Ovary (tissue), 3 donors: ENCODE measurements at regions not wholly inside any gene's neighbourhood (a gene's known extent, or its start where the extent isn't known, plus 50 kb on each side); places are given as distances from the start of the nearest gene placed in this dataset.

Experiments used
- POLR2A ChIP-seq: fragments of 450-650 bp; IDR thresholded peaks from one replicate; pipeline ENCODE4 v1.6.1; 2017; ENCODE audit warnings: antibody characterized with exemption, mild to moderate bottlenecking, moderate library complexity
- TF ChIP-seq, protein P1 (sequence below), 3 donors: fragments of 450-650 bp in 2 of 3; fragments of 200-600 bp in 1 of 3; IDR thresholded peaks; one replicate each; pipeline versions ENCODE4 v1.5.1 to v1.8.0; 2016 to 2022; ENCODE audit warnings: antibody characterized with exemption in 3 of 3, mild to moderate bottlenecking in 1 of 3
- donor health status: DM: no; HTN: no; CAD: no.

DNA sequence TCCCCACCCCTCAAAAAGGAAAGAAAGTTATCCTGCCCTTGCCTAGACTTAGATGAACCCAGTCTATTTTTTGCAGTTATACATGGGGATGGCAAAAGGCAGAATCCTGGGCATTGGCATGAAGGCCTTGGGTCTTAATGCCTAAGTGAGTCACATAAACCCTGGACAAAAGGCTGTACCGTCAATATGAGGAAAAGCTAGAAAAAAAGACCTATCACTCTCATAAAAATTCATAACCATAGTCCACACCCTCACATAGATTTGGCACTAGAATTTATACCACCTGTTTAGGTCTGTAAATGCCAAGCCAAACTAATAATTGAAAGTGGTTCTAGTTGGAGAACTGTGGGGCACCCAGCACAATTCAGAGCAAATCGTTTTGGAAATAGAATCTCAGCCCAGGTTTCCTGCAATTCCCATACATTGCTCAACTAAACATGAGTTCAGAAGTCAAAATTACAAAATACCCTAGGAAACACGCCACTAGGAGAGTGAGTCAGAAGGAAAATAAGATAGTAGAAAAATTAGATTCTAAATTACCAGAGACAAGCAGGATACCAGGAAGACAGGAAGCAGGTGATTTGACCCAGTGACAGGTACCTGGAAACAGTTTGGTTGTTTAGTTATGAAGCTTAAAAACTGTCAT lies 70.4 kb upstream of the FUCA2 start:
- TF ChIP-seq, protein P1, sequence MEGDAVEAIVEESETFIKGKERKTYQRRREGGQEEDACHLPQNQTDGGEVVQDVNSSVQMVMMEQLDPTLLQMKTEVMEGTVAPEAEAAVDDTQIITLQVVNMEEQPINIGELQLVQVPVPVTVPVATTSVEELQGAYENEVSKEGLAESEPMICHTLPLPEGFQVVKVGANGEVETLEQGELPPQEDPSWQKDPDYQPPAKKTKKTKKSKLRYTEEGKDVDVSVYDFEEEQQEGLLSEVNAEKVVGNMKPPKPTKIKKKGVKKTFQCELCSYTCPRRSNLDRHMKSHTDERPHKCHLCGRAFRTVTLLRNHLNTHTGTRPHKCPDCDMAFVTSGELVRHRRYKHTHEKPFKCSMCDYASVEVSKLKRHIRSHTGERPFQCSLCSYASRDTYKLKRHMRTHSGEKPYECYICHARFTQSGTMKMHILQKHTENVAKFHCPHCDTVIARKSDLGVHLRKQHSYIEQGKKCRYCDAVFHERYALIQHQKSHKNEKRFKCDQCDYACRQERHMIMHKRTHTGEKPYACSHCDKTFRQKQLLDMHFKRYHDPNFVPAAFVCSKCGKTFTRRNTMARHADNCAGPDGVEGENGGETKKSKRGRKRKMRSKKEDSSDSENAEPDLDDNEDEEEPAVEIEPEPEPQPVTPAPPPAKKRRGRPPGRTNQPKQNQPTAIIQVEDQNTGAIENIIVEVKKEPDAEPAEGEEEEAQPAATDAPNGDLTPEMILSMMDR (IDR thresholded peaks at IDR 0.05) = no peak
- no peak for TF ChIP-seq POLR2A
